SU-DHL-6 (cell line): ENCODE measurements at regions not wholly inside any gene's neighbourhood (a gene's known extent, or its start where the extent isn't known, plus 50 kb on each side); places are given as distances from the start of the nearest gene placed in this dataset.

Experiments
- EZH2phosphoT487 ChIP-seq: fragments of 200-600 bp; sonication (generic), shearing (Covaris generic); conservative IDR thresholded peaks from 2 replicates; pipeline ENCODE4 v1.6.1; 2018; ENCODE audit warnings: mild to moderate bottlenecking, antibody characterized with exemption, low read length, moderate library complexity, mixed read lengths
- TF ChIP-seq, protein P1 (sequence below): fragments of 200-600 bp; sonication (generic); IDR thresholded peaks from one replicate; pipeline ENCODE4 v1.5.1; 2017; ENCODE audit warnings: antibody characterized with exemption, mild to moderate bottlenecking, low read length, moderate library complexity; ENCODE audit not compliant: insufficient read depth, poor library complexity, severe bottlenecking

DNA sequence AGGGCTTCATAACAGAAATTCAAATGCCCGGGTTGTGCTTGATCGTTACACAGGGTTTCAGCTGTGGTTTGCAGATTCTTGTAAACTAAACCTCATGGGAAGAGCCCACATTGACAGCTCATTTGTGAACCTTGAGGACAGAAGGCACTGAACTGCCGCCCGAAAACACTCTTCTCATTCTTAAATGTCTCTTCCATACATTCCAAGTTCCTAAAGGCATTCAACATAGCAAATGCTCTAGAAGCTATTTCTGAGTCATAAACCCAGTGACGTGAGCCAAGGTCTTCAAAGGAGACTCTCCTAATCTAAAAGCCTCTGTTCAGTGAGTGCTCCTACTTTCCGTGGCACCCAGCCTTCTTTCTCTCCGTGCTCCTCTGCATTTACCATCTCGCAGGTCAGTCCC lies 737.8 kb upstream of the FRG1 start:
- TF ChIP-seq, protein P1, sequence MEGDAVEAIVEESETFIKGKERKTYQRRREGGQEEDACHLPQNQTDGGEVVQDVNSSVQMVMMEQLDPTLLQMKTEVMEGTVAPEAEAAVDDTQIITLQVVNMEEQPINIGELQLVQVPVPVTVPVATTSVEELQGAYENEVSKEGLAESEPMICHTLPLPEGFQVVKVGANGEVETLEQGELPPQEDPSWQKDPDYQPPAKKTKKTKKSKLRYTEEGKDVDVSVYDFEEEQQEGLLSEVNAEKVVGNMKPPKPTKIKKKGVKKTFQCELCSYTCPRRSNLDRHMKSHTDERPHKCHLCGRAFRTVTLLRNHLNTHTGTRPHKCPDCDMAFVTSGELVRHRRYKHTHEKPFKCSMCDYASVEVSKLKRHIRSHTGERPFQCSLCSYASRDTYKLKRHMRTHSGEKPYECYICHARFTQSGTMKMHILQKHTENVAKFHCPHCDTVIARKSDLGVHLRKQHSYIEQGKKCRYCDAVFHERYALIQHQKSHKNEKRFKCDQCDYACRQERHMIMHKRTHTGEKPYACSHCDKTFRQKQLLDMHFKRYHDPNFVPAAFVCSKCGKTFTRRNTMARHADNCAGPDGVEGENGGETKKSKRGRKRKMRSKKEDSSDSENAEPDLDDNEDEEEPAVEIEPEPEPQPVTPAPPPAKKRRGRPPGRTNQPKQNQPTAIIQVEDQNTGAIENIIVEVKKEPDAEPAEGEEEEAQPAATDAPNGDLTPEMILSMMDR, result no peak
- no peak for TF ChIP-seq EZH2phosphoT487
